HL-60 (cell line): ENCODE measurements at regions not wholly inside any gene's neighbourhood (a gene's known extent, or its start where the extent isn't known, plus 50 kb on each side); places are given as distances from the start of the nearest gene placed in this dataset.

Source experiments
- DNase-seq, 2 experiments: peaks; one replicate each; pipeline ENCODE4 v3.0.0-alpha.2; 2010 to 2020; ENCODE audit warnings: low read depth in 1 of 2, low spot score in 1 of 2
- H3K27ac ChIP-seq: fragments of 250-450 bp; sonication (Bioruptor Pico); replicated peaks from 2 replicates; pipeline ENCODE4 v1.5.1; 2020; ENCODE audit warnings: mild to moderate bottlenecking, moderate library complexity
- H3K27me3 ChIP-seq: fragments of 250-450 bp; sonication (Bioruptor Pico); 2 replicates; pipeline ENCODE4 v1.5.1; 2021; ENCODE audit warnings: mild to moderate bottlenecking, moderate library complexity; ENCODE audit not compliant: insufficient read depth, poor library complexity, severe bottlenecking
- H3K4me3 ChIP-seq: replicated peaks from 2 replicates; pipeline ENCODE4 v1.5.1; 2011; ENCODE audit warnings: mild to moderate bottlenecking, control low read depth, low read length; ENCODE audit not compliant: insufficient read depth
- CTCF ChIP-seq: IDR thresholded peaks from one replicate; pipeline ENCODE4 v1.5.1; 2011; ENCODE audit warnings: low read length, control low read depth, inconsistent platforms; ENCODE audit not compliant: insufficient read depth
- GABPA ChIP-seq: IDR thresholded peaks from 2 replicates; pipeline ENCODE4 v1.6.1; 2012; ENCODE audit warnings: low read depth
- POLR2AphosphoS5 ChIP-seq: IDR thresholded peaks from 2 replicates; pipeline ENCODE4 v1.6.1; 2012; ENCODE audit warnings: low read depth
- REST ChIP-seq: IDR thresholded peaks from 2 replicates; pipeline ENCODE4 v1.6.1; 2012; ENCODE audit warnings: low read depth; ENCODE audit not compliant: insufficient replicate concordance
- SPI1 ChIP-seq: IDR thresholded peaks from 2 replicates; pipeline ENCODE4 v1.6.1; 2012; ENCODE audit warnings: low read depth, mild to moderate bottlenecking, borderline replicate concordance

DNA sequence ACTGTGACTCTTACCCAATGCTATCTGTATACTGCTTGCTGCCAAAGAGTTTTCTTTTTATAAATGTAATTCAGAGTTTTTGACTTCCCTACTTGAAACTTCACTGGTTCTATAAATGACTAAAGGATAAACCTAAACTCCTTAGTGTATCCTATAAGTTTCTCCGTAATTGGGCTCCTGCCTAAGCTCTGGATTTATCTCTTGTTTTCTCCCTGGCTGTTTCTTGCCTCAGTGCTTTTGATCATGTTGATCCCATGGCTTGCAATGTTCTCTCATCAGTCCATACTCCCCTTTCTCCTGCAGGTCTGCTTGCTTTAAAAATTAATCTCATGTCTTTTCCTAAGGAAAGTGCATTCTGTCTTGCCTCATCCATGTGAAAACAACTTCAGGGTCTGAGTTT, 1543.1 kb upstream of the IGFBP7 start:
- no peak overlapping the region for H3K4me3 ChIP-seq
- DNase-seq: no peak
- H3K27ac ChIP-seq: no peak overlapping the region
- H3K27me3 ChIP-seq: no peaks in the 10 kb centered on the region
- TF ChIP-seq SPI1 (no peak), CTCF (no peak), POLR2AphosphoS5 (no peak), GABPA (no peak), REST (no peak)

- TF ChIP-seq POLR2AphosphoS5 (no peak), CTCF (no peak), GABPA (no peak), REST (no peak), SPI1 (no peak)
- no peak overlapping the region for H3K4me3 ChIP-seq
Observed at GRCh38 chr4:58649226-58649625, 1539.0 kb upstream of the IGFBP7 start.

GRCh38 chr4:58646126-58646525, 1535.9 kb upstream of the IGFBP7 start:
- no peak overlapping the region for H3K4me3 ChIP-seq
- TF ChIP-seq REST: no peak
- TF ChIP-seq POLR2AphosphoS5: no peak
- no peak for TF ChIP-seq GABPA
- TF ChIP-seq CTCF: no peak
- TF ChIP-seq SPI1: no peak
- DNase-seq: no peak
- H3K27ac ChIP-seq: no peak overlapping the region
- no peaks in the 10 kb centered on the region for H3K27me3 ChIP-seq

More at GRCh38 chr4:58649226-58649625, 1539.0 kb upstream of the IGFBP7 start:
- no peak overlapping the region for H3K27ac ChIP-seq
- H3K27me3 ChIP-seq: no peaks in the 10 kb centered on the region
- no peak for DNase-seq
